Naive thymus-derived CD4-positive, alpha-beta T cell (primary cell): ENCODE measurements at regions not wholly inside any gene's neighbourhood (a gene's known extent, or its start where the extent isn't known, plus 50 kb on each side); places are given as distances from the start of the nearest gene placed in this dataset.

Experiments used
- ATAC-seq: fragments of 150-1000 bp; cut with Tn5 transposase; 2 replicates; pipeline ENCODE4 v1.10.0; 2021; ENCODE audit warnings: mild to moderate bottlenecking, moderate library complexity
- CTCF ChIA-PET: fragments of 350-600 bp; sonication (Branson Sonifier 250); formaldehyde crosslinking; loops from one replicate; lab custom pipeline; 2021; ENCODE audit warnings: antibody characterized with exemption; lab: Charles Lee
- POLR2A ChIA-PET: fragments of 350-600 bp; sonication (Branson Sonifier 250); formaldehyde crosslinking; loops from one replicate; lab custom pipeline; 2021; ENCODE audit warnings: antibody characterized with exemption, inconsistent platforms; lab: Charles Lee
- DNase-seq, 9 donors: peaks; one replicate each; pipeline versions ENCODE4 v3.0.0 to v3.0.0-alpha.2; 2020 to 2022; ENCODE audit warnings: mixed read lengths in 1 of 9
- H3K27ac ChIP-seq: one replicate; pipeline ENCODE4 v1.7.0; 2013; ENCODE audit warnings: mild to moderate bottlenecking, low read depth, low read length, moderate library complexity
- H3K27me3 ChIP-seq, 2 donors: one replicate each; pipeline ENCODE4 v1.7.0; 2013; ENCODE audit warnings: low read length in 2 of 2, mild to moderate bottlenecking in 2 of 2, moderate library complexity in 2 of 2; ENCODE audit not compliant: control insufficient read depth in 2 of 2, insufficient read depth in 2 of 2
- H3K36me3 ChIP-seq, 3 experiments: 1 replicate in 2 of 3; 2 replicates in 1 of 3; pipeline ENCODE4 v1.7.0; 2013; ENCODE audit warnings: low read length in 3 of 3, mild to moderate bottlenecking in 3 of 3, moderate library complexity in 1 of 3; ENCODE audit not compliant: insufficient read depth in 3 of 3, control insufficient read depth in 2 of 3
- H3K4me1 ChIP-seq, 2 donors: one replicate each; pipeline ENCODE4 v1.7.0; 2013; ENCODE audit warnings: low read length in 2 of 2, mild to moderate bottlenecking in 2 of 2, moderate library complexity in 1 of 2; ENCODE audit not compliant: control insufficient read depth in 2 of 2, insufficient read depth in 2 of 2
- H3K4me3 ChIP-seq: 2 replicates; pipeline ENCODE4 v1.7.0; 2013; ENCODE audit warnings: mild to moderate bottlenecking, low read length
- H3K9me3 ChIP-seq, 3 experiments: 1 replicate in 2 of 3; 2 replicates in 1 of 3; pipeline ENCODE4 v1.7.0; 2013; ENCODE audit warnings: low read length in 3 of 3; ENCODE audit not compliant: control insufficient read depth in 2 of 3
- H3K27ac Mint-ChIP-seq, 9 donors: one replicate each; pipeline ENCODE4 v1.8.0; 2020 to 2022; ENCODE audit warnings: mixed read lengths in 9 of 9, mild to moderate bottlenecking in 8 of 9, moderate library complexity in 5 of 9, inconsistent platforms in 2 of 9
- H3K27me3 Mint-ChIP-seq, 5 donors: one replicate each; pipeline ENCODE4 v1.8.0; 2021 to 2022; ENCODE audit warnings: mixed read lengths in 5 of 5, mild to moderate bottlenecking in 1 of 5
- H3K36me3 Mint-ChIP-seq, 5 donors: one replicate each; pipeline ENCODE4 v1.8.0; 2020 to 2022; ENCODE audit warnings: mixed read lengths in 5 of 5, mild to moderate bottlenecking in 3 of 5, inconsistent platforms in 1 of 5
- H3K4me1 Mint-ChIP-seq, 7 donors: one replicate each; pipeline ENCODE4 v1.8.0; 2020 to 2022; ENCODE audit warnings: mixed read lengths in 7 of 7, mild to moderate bottlenecking in 3 of 7, inconsistent platforms in 1 of 7
- H3K4me3 Mint-ChIP-seq, 10 donors: one replicate each; pipeline ENCODE4 v1.8.0; 2020 to 2022; ENCODE audit warnings: mild to moderate bottlenecking in 10 of 10, mixed read lengths in 10 of 10, moderate library complexity in 6 of 10, inconsistent platforms in 2 of 10
- H3K9me3 Mint-ChIP-seq, 11 donors: one replicate each; pipeline ENCODE4 v1.8.0; 2020 to 2022; ENCODE audit warnings: mixed read lengths in 11 of 11, mild to moderate bottlenecking in 4 of 11, inconsistent platforms in 1 of 11, moderate library complexity in 1 of 11
- intact Hi-C, 2 donors: fragments of 100-400 bp; cut with micrococcal nuclease; formaldehyde crosslinking; loops; one replicate each; pipeline ENCODE4 v1.15.1; 2023

GRCh38 chr14:96617635-96618034 lies 115.5 kb downstream of the PAPOLA start:
- Mint-ChIP-seq H3K4me3 (no peak overlapping the region), H3K27ac (no peak overlapping the region), H3K9me3 (no peaks in the 10 kb centered on the region), H3K27me3 (peaks cover 2 to 24% (median 18%) of the 10 kb centered on the region in 5 donors), H3K36me3 (peaks cover 0 to 6% (median 0%) of the 10 kb centered on the region in 5 donors), H3K4me1 (no peaks in the 10 kb centered on the region)
- DNase-seq (no peak), ATAC-seq (no peak)
- intact Hi-C loops: no loop called here
- Histone ChIP-seq H3K27me3 (peaks cover 0 to 2% of the 10 kb centered on the region in 2 donors), H3K4me3 (no peak overlapping the region), H3K27ac (no peak overlapping the region), H3K36me3 (no peaks in the 10 kb centered on the region), H3K4me1 (no peaks in the 10 kb centered on the region), H3K9me3 (no peaks in the 10 kb centered on the region)
- ChIA-PET POLR2A (no interaction called here), CTCF (no interaction called here)

- Mint-ChIP-seq H3K4me3 (no peak overlapping the region), H3K9me3 (no peaks in the 10 kb centered on the region), H3K27ac (no peak overlapping the region), H3K27me3 (peaks cover 0 to 21% (median 9%) of the 10 kb centered on the region in 5 donors), H3K4me1 (no peaks in the 10 kb centered on the region), H3K36me3 (no peaks in the 10 kb centered on the region)
- H3K4me3 ChIP-seq: no peak overlapping the region
- ChIA-PET CTCF (no interaction called here), POLR2A (no interaction called here)
- H3K4me1 ChIP-seq: no peaks in the 10 kb centered on the region
- no peak overlapping the region for H3K27ac ChIP-seq
- DNase-seq (no peak), ATAC-seq (no peak)
- no peaks in the 10 kb centered on the region for H3K9me3 ChIP-seq
- H3K27me3 ChIP-seq: peaks cover 0 to 3% of the 10 kb centered on the region in 2 donors
- H3K36me3 ChIP-seq: no peaks in the 10 kb centered on the region
- intact Hi-C loops: no loop called here
Observed at GRCh38 chr14:96622926-96623325, 120.7 kb downstream of the PAPOLA start.

- no peak overlapping the region for H3K27ac ChIP-seq
- CTCF ChIA-PET: no interaction called here
- H3K9me3 Mint-ChIP-seq: no peaks in the 10 kb centered on the region
- H3K27me3 Mint-ChIP-seq: peaks cover 0 to 17% (median 9%) of the 10 kb centered on the region in 5 donors
- peaks cover 0 to 3% of the 10 kb centered on the region in 2 donors for H3K27me3 ChIP-seq
- H3K36me3 Mint-ChIP-seq: no peaks in the 10 kb centered on the region
- no peak overlapping the region for H3K27ac Mint-ChIP-seq
- ATAC-seq: no peak
- no peaks in the 10 kb centered on the region for H3K4me1 Mint-ChIP-seq
- no peaks in the 10 kb centered on the region for H3K36me3 ChIP-seq
- no peak for DNase-seq
- POLR2A ChIA-PET: no interaction called here
- intact Hi-C loops: no loop called here
- H3K4me1 ChIP-seq: no peaks in the 10 kb centered on the region
- no peak overlapping the region for H3K4me3 Mint-ChIP-seq
- H3K9me3 ChIP-seq: no peaks in the 10 kb centered on the region
- H3K4me3 ChIP-seq: no peak overlapping the region
Observed at GRCh38 chr14:96623676-96624484, 121.7 kb downstream of the PAPOLA start.

- Histone ChIP-seq H3K9me3 (no peaks in the 10 kb centered on the region), H3K27ac (no peak overlapping the region), H3K4me3 (no peak overlapping the region), H3K36me3 (no peaks in the 10 kb centered on the region), H3K4me1 (no peaks in the 10 kb centered on the region), H3K27me3 (peaks cover 0 to 3% of the 10 kb centered on the region in 2 donors)
- intact Hi-C loops: no loop called here
- no peak for ATAC-seq
- no peaks in the 10 kb centered on the region for H3K4me1 Mint-ChIP-seq
- no peak overlapping the region for H3K4me3 Mint-ChIP-seq
- H3K27me3 Mint-ChIP-seq: peaks cover 0 to 17% (median 6%) of the 10 kb centered on the region in 5 donors
- ChIA-PET CTCF (no interaction called here), POLR2A (no interaction called here)
- no peaks in the 10 kb centered on the region for H3K9me3 Mint-ChIP-seq
- no peak for DNase-seq
- no peak overlapping the region for H3K27ac Mint-ChIP-seq
- no peaks in the 10 kb centered on the region for H3K36me3 Mint-ChIP-seq
Observed at GRCh38 chr14:96624661-96625425, 122.7 kb downstream of the PAPOLA start.

GRCh38 chr14:96625426-96625985 lies 123.3 kb downstream of the PAPOLA start:
- ATAC-seq: no peak
- Mint-ChIP-seq H3K36me3 (no peaks in the 10 kb centered on the region), H3K4me1 (no peaks in the 10 kb centered on the region), H3K27me3 (peaks cover 0 to 17% (median 6%) of the 10 kb centered on the region in 5 donors), H3K9me3 (no peaks in the 10 kb centered on the region), H3K27ac (no peak overlapping the region), H3K4me3 (no peak overlapping the region)
- Histone ChIP-seq H3K4me3 (no peak overlapping the region), H3K27ac (no peak overlapping the region), H3K9me3 (no peaks in the 10 kb centered on the region), H3K4me1 (no peaks in the 10 kb centered on the region), H3K27me3 (peaks cover 0 to 3% of the 10 kb centered on the region in 2 donors), H3K36me3 (no peaks in the 10 kb centered on the region)
- POLR2A ChIA-PET: no interaction called here
- intact Hi-C loops: no loop called here
- no peak for DNase-seq
- CTCF ChIA-PET: no interaction called here

GRCh38 chr14:96626121-96626768 lies 124.1 kb downstream of the PAPOLA start:
- Histone ChIP-seq H3K27me3 (peaks cover 0 to 3% of the 10 kb centered on the region in 2 donors), H3K36me3 (no peaks in the 10 kb centered on the region), H3K4me1 (no peaks in the 10 kb centered on the region), H3K9me3 (no peaks in the 10 kb centered on the region), H3K4me3 (no peak overlapping the region), H3K27ac (no peak overlapping the region)
- Mint-ChIP-seq H3K9me3 (no peaks in the 10 kb centered on the region), H3K4me1 (no peaks in the 10 kb centered on the region), H3K4me3 (no peak overlapping the region), H3K36me3 (no peaks in the 10 kb centered on the region), H3K27ac (no peak overlapping the region), H3K27me3 (peaks cover 0 to 17% (median 6%) of the 10 kb centered on the region in 5 donors)
- ATAC-seq (no peak), DNase-seq (no peak)
- POLR2A ChIA-PET: no interaction called here
- CTCF ChIA-PET: no interaction called here
- intact Hi-C loops: no loop called here
